Embryonic facial prominence (tissue), 1 donor: ENCODE measurements at regions not wholly inside any gene's neighbourhood (a gene's known extent, or its start where the extent isn't known, plus 50 kb on each side); places are given as distances from the start of the nearest gene placed in this dataset.
"Not testable (repeated sequence)": the region's sequence is repeated elsewhere in the genome, so short reads cannot be mapped to it uniquely, and the experiment has no call there.

Experiments used
- DNase-seq: peaks from one replicate; pipeline ENCODE4 v3.0.0-alpha.2; 2016; ENCODE audit errors: extremely low spot score

GRCh38 chr7:131961054-131961680, 404.7 kb upstream of the PODXL start:
- peak; percentile 21 for DNase-seq

GRCh38 chr7:131959106-131959812, 402.8 kb upstream of the PODXL start:
- no peak for DNase-seq

GRCh38 chr7:131957338-131958020, 401.1 kb upstream of the PODXL start:
- no peak for DNase-seq

GRCh38 chr7:131956864-131957263, 400.4 kb upstream of the PODXL start:
- DNase-seq: no peak

- DNase-seq: no peak
These were observed 399.3 kb upstream of the PODXL start for GRCh38 chr7:131955679-131956078.

- no peak for DNase-seq
These were observed 396.8 kb upstream of the PODXL start for GRCh38 chr7:131953184-131953583.

- no peak for DNase-seq
These were observed 395.9 kb upstream of the PODXL start for GRCh38 chr7:131952365-131952764.

- DNase-seq: no peak
These were observed 394.3 kb upstream of the PODXL start for GRCh38 chr7:131950758-131951157.

- no peak for DNase-seq
These were observed 393.2 kb upstream of the PODXL start for GRCh38 chr7:131949659-131950058.

GRCh38 chr7:131948434-131949053, 392.1 kb upstream of the PODXL start:
- DNase-seq: no peak

- DNase-seq: no peak
These were observed 391.2 kb upstream of the PODXL start for GRCh38 chr7:131947661-131948060.

- DNase-seq: no peak
These were observed 389.6 kb upstream of the PODXL start for GRCh38 chr7:131945957-131946544.

GRCh38 chr7:131945313-131945911, 389.0 kb upstream of the PODXL start:
- peak; percentile 18 for DNase-seq

- no peak for DNase-seq
These were observed 388.2 kb upstream of the PODXL start for GRCh38 chr7:131944556-131945069.

- no peak for DNase-seq
These were observed 387.2 kb upstream of the PODXL start for GRCh38 chr7:131943646-131944045.

- DNase-seq: no peak
These were observed 386.8 kb upstream of the PODXL start for GRCh38 chr7:131943211-131943610.

GRCh38 chr7:131942287-131943150, 386.1 kb upstream of the PODXL start:
- no peak for DNase-seq

GRCh38 chr7:131941291-131941690, 384.9 kb upstream of the PODXL start:
- no peak for DNase-seq

GRCh38 chr7:131940621-131941165, 384.3 kb upstream of the PODXL start:
- no peak for DNase-seq

GRCh38 chr7:131938788-131939187, 382.4 kb upstream of the PODXL start:
- DNase-seq: not testable (repeated sequence)
